ENCODE measurements at regions not wholly inside any gene's neighbourhood (a gene's known extent, or its start where the extent isn't known, plus 50 kb on each side); places are given as distances from the start of the nearest gene placed in this dataset.

GRCh38 chr4:67071641-67072040 lies 473.7 kb downstream of the CENPC start:
- Mint-ChIP-seq H3K9me3 (no peaks in the 10 kb centered on the region), H3K27me3 (no peaks in the 10 kb centered on the region), H3K27ac (no peak overlapping the region), H3K4me3 (no peak overlapping the region), H3K36me3 (no peaks in the 10 kb centered on the region), H3K4me1 (ENCODE audit: unreplicated experiment) (no peaks in the 10 kb centered on the region)
- TF ChIP-seq CTCF (conservative IDR thresholded peaks at IDR 0.05) = no peak
- no peak for DNase-seq (ENCODE audit: extremely low spot score, unreplicated experiment)

DNA sequence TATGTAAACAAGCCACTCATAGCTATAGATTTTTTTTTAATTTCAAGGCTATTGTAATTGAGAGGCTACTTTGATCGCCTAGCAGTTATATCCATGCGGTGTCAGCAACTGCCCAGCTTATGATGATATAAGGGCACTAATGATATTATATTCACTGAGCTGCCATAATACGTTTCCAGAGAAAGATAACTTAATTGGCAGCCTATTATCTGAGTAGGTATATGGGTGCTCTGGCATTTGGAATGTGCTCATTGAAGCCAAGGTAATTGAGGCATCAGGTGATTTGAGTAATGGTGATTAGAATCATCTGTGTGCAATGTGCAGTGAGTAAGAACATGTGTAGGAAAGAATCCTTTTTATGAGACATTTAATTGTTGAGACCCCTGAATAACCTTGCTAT lies 490.0 kb downstream of the CENPC start:
- H3K4me1 Mint-ChIP-seq (ENCODE audit: unreplicated experiment) = peaks cover 9% of the 10 kb centered on the region
- no peaks in the 10 kb centered on the region for H3K36me3 Mint-ChIP-seq
- DNase-seq (ENCODE audit: extremely low spot score, unreplicated experiment) = no peak
- no peaks in the 10 kb centered on the region for H3K27me3 Mint-ChIP-seq
- TF ChIP-seq CTCF (conservative IDR thresholded peaks at IDR 0.05) = no peak
- no peak overlapping the region for H3K27ac Mint-ChIP-seq
- peaks cover 5% of the 10 kb centered on the region for H3K9me3 Mint-ChIP-seq
- H3K4me3 Mint-ChIP-seq = no peak overlapping the region

GRCh38 chr4:67054896-67055295 lies 490.4 kb downstream of the CENPC start:
- Mint-ChIP-seq H3K27ac (no peak overlapping the region), H3K27me3 (no peaks in the 10 kb centered on the region), H3K9me3 (peaks cover 5% of the 10 kb centered on the region), H3K4me1 (ENCODE audit: unreplicated experiment) (peaks cover 9% of the 10 kb centered on the region), H3K4me3 (no peak overlapping the region), H3K36me3 (no peaks in the 10 kb centered on the region)
- DNase-seq (ENCODE audit: extremely low spot score, unreplicated experiment) = no peak
- TF ChIP-seq CTCF (conservative IDR thresholded peaks at IDR 0.05) = no peak

GRCh38 chr4:67052814-67053675 lies 492.3 kb downstream of the CENPC start:
- Mint-ChIP-seq H3K36me3 (no peaks in the 10 kb centered on the region), H3K9me3 (peaks cover 5% of the 10 kb centered on the region), H3K4me1 (ENCODE audit: unreplicated experiment) (peaks cover 9% of the 10 kb centered on the region), H3K4me3 (no peak overlapping the region), H3K27ac (no peak overlapping the region), H3K27me3 (no peaks in the 10 kb centered on the region)
- TF ChIP-seq CTCF (conservative IDR thresholded peaks at IDR 0.05) = no peak
- DNase-seq (ENCODE audit: extremely low spot score, unreplicated experiment) = no peak

DNA sequence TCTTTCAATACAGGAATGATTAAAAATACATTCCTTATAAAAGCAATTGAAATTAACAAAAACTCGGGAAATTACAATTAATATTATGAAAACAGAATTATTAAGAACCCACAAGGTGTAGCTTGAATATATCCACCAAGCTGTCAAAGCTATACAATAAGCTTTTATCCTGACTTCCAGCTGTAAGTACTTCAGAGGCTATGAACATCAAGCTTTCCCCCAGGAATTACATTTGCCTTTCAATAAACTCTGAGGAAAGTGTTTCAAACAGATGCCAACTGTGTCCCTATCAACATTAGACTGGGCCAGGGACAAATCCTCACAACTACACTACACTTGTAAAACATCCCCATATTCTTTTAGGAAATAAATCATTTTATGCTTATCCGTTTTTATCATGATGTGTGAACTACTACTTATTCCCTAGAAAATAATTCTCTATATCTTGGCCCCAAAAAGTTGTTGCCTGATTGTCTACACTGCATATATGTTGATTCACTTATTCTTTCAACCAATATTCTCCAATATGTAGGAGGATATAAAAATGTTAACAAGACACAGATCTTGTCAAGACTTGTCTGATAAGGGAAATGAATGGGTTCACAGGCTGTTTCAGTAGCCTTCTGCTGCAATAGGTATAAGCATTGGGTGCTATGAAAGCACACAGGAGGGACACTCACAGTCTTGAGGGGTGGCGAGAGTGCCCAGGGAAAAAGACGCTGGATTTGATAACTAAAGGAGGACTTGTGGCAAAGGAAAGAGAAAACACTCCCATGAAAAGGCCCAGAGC lies 494.1 kb downstream of the CENPC start:
- peaks cover 9% of the 10 kb centered on the region for H3K4me1 Mint-ChIP-seq (ENCODE audit: unreplicated experiment)
- no peaks in the 10 kb centered on the region for H3K36me3 Mint-ChIP-seq
- no peaks in the 10 kb centered on the region for H3K27me3 Mint-ChIP-seq

More for the DNA sequence above, 494.1 kb downstream of the CENPC start:
- DNase-seq (ENCODE audit: extremely low spot score, unreplicated experiment) = no peak
- Mint-ChIP-seq H3K4me3 (no peak overlapping the region), H3K9me3 (peaks cover 5% of the 10 kb centered on the region), H3K27ac (no peak overlapping the region)
- TF ChIP-seq CTCF (conservative IDR thresholded peaks at IDR 0.05) = no peak
